Osteocyte (in vitro differentiated cells): ENCODE measurements at regions not wholly inside any gene's neighbourhood (a gene's known extent, or its start where the extent isn't known, plus 50 kb on each side); places are given as distances from the start of the nearest gene placed in this dataset.

ENCODE experiments used
- DNase-seq: peaks from one replicate; pipeline ENCODE4 v3.0.0; 2021; ENCODE audit warnings: mixed read lengths; ENCODE audit not compliant: unreplicated experiment; ENCODE audit errors: extremely low spot score
- H3K27ac Mint-ChIP-seq: one replicate; pipeline ENCODE4 v1.8.0; 2021; ENCODE audit warnings: mild to moderate bottlenecking, mixed read lengths; ENCODE audit not compliant: unreplicated experiment
- H3K27me3 Mint-ChIP-seq: one replicate; pipeline ENCODE4 v1.8.0; 2021; ENCODE audit warnings: mixed read lengths; ENCODE audit not compliant: unreplicated experiment
- H3K36me3 Mint-ChIP-seq: one replicate; pipeline ENCODE4 v1.8.0; 2021; ENCODE audit warnings: mixed read lengths; ENCODE audit not compliant: unreplicated experiment
- H3K4me1 Mint-ChIP-seq: one replicate; pipeline ENCODE4 v1.8.0; 2021; ENCODE audit warnings: mixed read lengths; ENCODE audit not compliant: unreplicated experiment
- H3K4me3 Mint-ChIP-seq: one replicate; pipeline ENCODE4 v1.8.0; 2021; ENCODE audit warnings: mild to moderate bottlenecking, moderate library complexity, mixed read lengths; ENCODE audit not compliant: unreplicated experiment
- H3K9me3 Mint-ChIP-seq: one replicate; pipeline ENCODE4 v1.8.0; 2021; ENCODE audit warnings: mixed read lengths; ENCODE audit not compliant: unreplicated experiment
- CTCF ChIP-seq: fragments of 200-600 bp; sonication (generic); IDR thresholded peaks from 2 replicates; pipeline ENCODE4 v1.5.0; 2021; ENCODE audit warnings: antibody characterized with exemption, mild to moderate bottlenecking, moderate library complexity

GRCh38 chr4:38367642-38368174 lies 296.3 kb upstream of the KLF3 start:
- no peak for DNase-seq
- Mint-ChIP-seq H3K27ac (peak overlapping the region; percentile 29), H3K27me3 (peaks cover 3% of the 10 kb centered on the region), H3K4me1 (peaks cover 55% of the 10 kb centered on the region), H3K9me3 (peaks cover 7% of the 10 kb centered on the region), H3K4me3 (no peak overlapping the region), H3K36me3 (no peaks in the 10 kb centered on the region)
- TF ChIP-seq CTCF = no peak

GRCh38 chr4:38368613-38369012 lies 295.4 kb upstream of the KLF3 start:
- Mint-ChIP-seq H3K36me3 (no peaks in the 10 kb centered on the region), H3K4me1 (peaks cover 55% of the 10 kb centered on the region), H3K9me3 (peaks cover 9% of the 10 kb centered on the region), H3K4me3 (no peak overlapping the region), H3K27me3 (peaks cover 3% of the 10 kb centered on the region), H3K27ac (no peak overlapping the region)
- no peak for DNase-seq
- TF ChIP-seq CTCF = no peak

- Mint-ChIP-seq H3K4me1 (peaks cover 37% of the 10 kb centered on the region), H3K27me3 (peaks cover 3% of the 10 kb centered on the region), H3K4me3 (no peak overlapping the region), H3K36me3 (no peaks in the 10 kb centered on the region), H3K27ac (peak overlapping the region; percentile 79), H3K9me3 (peaks cover 9% of the 10 kb centered on the region)
- no peak for TF ChIP-seq CTCF
- no peak for DNase-seq
These were observed 292.6 kb upstream of the KLF3 start for GRCh38 chr4:38371391-38371851.

- Mint-ChIP-seq H3K4me3 (no peak overlapping the region), H3K27me3 (peaks cover 7% of the 10 kb centered on the region), H3K4me1 (peaks cover 21% of the 10 kb centered on the region), H3K36me3 (no peaks in the 10 kb centered on the region), H3K9me3 (peaks cover 9% of the 10 kb centered on the region), H3K27ac (peak overlapping the region; percentile 20)
- no peak for TF ChIP-seq CTCF
- DNase-seq = no peak
These were observed 290.6 kb upstream of the KLF3 start for GRCh38 chr4:38373375-38373774.

- H3K4me1 Mint-ChIP-seq = peaks cover 2% of the 10 kb centered on the region
- peaks cover 6% of the 10 kb centered on the region for H3K27me3 Mint-ChIP-seq
- H3K9me3 Mint-ChIP-seq = peaks cover 7% of the 10 kb centered on the region
- no peak for DNase-seq
- no peak overlapping the region for H3K27ac Mint-ChIP-seq
- no peak for TF ChIP-seq CTCF
- peaks cover 2% of the 10 kb centered on the region for H3K36me3 Mint-ChIP-seq
- no peak overlapping the region for H3K4me3 Mint-ChIP-seq
These were observed 286.8 kb upstream of the KLF3 start for GRCh38 chr4:38377195-38377594.
